GM12891 (cell line): ENCODE measurements at regions not wholly inside any gene's neighbourhood (a gene's known extent, or its start where the extent isn't known, plus 50 kb on each side); places are given as distances from the start of the nearest gene placed in this dataset.

Source experiments
- DNase-seq: peaks from one replicate; pipeline ENCODE4 v3.0.0; 2011; ENCODE audit warnings: low spot score; ENCODE audit not compliant: insufficient read length
- FAIRE-seq: peaks from 2 replicates; lab custom pipeline; 2011; peaks lifted over from hg19 to GRCh38; lab: Jason Lieb, UNC
- PAX5 ChIP-seq: IDR thresholded peaks from 2 replicates; pipeline ENCODE4 v1.6.1; 2011; ENCODE audit warnings: low read length, moderate library complexity, mild to moderate bottlenecking; ENCODE audit not compliant: insufficient read depth, severe bottlenecking
- POLR2A ChIP-seq: IDR thresholded peaks from 2 replicates; pipeline ENCODE4 v1.6.1; 2011; ENCODE audit warnings: low read depth, low read length, control low read depth
- POLR2AphosphoS5 ChIP-seq: IDR thresholded peaks from 2 replicates; pipeline ENCODE4 v1.6.1; 2011; ENCODE audit warnings: low read depth, low read length, control low read depth
- POU2F2 ChIP-seq: IDR thresholded peaks from 2 replicates; pipeline ENCODE4 v1.6.1; 2011; ENCODE audit warnings: low read depth, mild to moderate bottlenecking, control low read depth, low read length, moderate library complexity
- SPI1 ChIP-seq: IDR thresholded peaks from 2 replicates; pipeline ENCODE4 v1.6.1; 2011; ENCODE audit warnings: low read depth, low read length, control low read depth
- TAF1 ChIP-seq: IDR thresholded peaks from 2 replicates; pipeline ENCODE4 v1.6.1; 2011; ENCODE audit warnings: low read depth, low read length, control low read depth

DNA sequence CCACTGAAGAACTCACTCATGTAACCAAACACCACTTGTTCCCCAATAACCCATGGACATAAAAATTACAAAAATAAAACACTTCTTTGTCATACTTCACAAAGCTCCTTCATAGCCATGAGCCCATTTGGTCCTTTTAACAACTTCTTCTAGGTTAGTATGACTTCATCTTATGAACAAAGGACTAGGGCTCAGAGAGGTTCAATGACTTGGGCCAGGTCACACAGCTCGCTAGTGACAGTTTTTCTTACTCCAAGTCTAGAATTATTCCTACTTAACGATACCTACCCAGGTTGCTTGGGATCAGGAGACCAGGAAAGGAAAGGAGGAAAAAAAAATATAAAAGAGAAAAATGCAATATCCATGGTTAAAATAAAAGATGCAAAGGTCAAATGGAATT, 353.4 kb downstream of the SOX9 start:
- DNase-seq (no peak), FAIRE-seq (no peak)
- no peak for TF ChIP-seq TAF1
- no peak for TF ChIP-seq POU2F2

DNA sequence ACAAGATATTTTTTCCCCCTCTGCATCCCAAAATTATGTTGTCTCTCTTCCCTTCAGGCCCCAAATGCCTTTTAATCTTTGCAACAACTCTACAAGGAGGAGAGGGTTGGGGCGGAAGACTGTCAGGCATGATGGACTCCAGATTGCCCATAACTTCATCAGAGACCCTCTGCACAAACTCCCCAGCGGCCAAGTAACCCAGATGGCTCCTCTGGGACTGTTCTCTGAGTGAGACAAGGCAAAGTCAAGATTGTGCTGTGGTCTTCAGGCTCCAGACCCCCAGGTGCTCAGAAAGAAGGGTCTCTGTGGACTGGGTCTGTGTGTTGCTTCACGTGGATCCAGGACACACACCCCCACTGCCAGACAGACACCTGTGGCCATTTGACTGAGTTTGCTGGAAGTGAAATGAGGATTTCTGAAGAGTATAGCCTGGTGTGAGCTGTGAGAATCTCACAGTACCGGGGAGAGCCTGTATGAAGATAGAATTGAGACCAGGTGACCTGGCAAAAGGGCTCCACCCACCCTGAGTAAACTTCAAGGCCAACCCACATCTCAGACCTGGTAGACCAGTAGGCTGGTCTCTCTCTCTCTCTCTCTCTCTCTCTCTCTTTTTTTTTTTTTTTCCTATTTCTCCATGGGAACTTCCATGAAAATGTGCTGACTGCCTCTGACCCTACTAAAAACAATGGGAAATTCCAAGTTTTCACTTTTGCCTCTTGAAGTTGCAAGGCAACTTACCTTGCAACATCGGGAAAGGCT, 354.1 kb downstream of the SOX9 start:
- DNase-seq (no peak), FAIRE-seq (no peak)
- TF ChIP-seq POLR2A (no peak), PAX5 (no peak), POLR2AphosphoS5 (no peak), POU2F2 (no peak)

DNA sequence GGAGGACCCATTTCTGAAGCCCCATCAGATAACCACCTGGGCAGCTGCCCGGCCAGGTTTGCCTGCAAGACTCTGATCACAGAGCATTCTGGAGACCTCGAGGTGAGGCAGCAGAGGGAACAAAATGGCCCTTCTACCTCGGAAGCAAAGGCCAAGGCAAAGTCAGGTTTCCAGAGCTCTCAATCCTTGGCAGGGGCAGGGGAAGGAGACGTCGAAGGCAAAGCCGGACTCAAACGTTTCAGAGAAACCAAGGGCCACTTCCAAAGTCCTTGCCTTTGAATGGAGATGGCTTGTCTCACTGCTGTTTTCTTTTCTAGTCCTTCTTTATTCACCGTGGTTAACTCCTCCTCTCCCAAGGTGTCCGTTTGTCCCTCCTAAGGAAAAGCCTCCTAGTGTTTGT, 355.3 kb downstream of the SOX9 start:
- TF ChIP-seq SPI1 (no peak), TAF1 (no peak), PAX5 (no peak), POLR2AphosphoS5 (no peak), POLR2A (no peak), POU2F2 (no peak)
- no peak for DNase-seq
- no peak for FAIRE-seq

DNA sequence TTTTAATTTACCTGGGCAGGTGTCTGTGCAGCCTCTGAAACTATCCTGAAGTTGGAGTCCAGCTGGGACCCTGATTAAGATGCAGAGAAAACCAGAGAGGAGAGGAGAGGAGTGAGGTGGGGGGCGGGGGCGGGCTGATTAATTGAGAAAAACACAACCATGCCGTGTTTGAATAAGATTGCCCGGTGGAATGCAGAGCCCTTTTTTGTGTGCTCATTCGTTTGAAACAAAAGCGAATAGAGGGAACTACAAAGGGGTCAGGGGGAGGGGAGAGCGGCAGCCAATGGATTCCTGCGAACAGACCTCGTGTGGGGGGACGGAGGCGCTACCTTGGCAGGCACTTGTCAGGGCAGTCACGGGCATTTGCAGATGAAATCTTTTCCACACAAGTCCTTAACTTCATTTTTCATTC, 355.8 kb downstream of the SOX9 start:
- FAIRE-seq (no peak), DNase-seq (no peak)
- no peak for TF ChIP-seq TAF1
- TF ChIP-seq POLR2A = no peak
- no peak for TF ChIP-seq SPI1
- no peak for TF ChIP-seq POU2F2
- TF ChIP-seq POLR2AphosphoS5 = no peak
- TF ChIP-seq PAX5 = no peak

DNA sequence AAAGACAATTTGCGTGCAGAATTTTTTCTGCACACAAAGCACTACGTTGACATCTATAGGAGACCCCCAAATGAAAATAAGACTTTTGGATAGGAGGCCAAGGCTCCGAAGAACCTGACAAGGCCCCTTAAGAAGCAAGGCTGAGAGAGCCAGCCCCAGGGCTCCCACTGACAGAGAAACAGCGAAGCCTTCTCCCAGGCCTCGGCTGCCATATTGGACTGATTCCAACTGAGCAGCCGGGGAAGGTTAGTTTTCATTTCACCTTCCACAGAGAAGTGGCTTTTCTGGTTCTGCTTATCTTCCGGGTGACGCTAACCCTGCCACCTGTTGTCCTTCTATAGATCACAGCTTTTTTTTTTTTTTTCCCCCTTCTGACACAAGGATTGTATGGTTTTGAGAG, 356.7 kb downstream of the SOX9 start:
- FAIRE-seq = no peak
- TF ChIP-seq POLR2AphosphoS5 (no peak), TAF1 (no peak)
- DNase-seq = no peak

DNA sequence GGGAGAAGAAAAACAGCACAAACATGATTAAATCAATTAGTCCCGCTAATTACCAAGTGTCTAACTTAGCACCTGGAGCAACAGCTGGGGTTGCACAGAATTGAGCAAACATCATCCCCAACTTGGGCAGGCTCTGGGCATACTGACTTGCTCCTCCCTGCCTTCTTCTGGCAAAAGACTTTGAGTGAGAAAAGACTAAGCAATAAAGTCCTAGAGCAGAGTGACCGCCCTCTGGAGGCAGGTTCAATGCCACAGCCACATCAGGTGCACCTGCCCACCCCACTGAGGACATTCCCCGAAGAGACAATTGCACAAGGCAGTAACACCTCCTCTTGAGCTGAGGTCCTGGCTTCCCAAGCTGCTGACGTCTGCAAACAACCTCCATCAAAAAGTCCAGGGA, 358.3 kb downstream of the SOX9 start:
- no peak for DNase-seq
- FAIRE-seq = no peak
- TF ChIP-seq POLR2A = no peak
- no peak for TF ChIP-seq PAX5
- no peak for TF ChIP-seq TAF1
- no peak for TF ChIP-seq POLR2AphosphoS5
- no peak for TF ChIP-seq POU2F2
- TF ChIP-seq SPI1 = no peak

DNA sequence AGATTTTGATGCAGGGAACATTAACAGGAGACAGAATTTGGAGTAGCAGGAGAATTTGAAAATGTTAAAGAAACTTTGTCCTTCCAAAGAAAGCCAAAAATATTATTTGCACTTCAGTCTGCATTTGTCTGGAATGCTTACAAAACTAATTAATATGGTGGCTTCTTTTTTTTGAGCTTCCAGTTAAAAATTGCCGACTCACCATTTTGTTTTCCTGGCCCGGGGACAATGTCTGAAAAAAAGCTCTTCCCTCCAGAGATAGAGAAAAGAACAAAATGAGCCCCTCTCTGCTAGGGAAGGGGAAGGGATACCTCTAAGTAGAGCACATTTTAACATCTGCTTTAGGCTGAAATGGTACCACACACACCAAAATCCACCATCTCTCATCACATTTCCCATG, 360.8 kb downstream of the SOX9 start:
- DNase-seq = no peak
- TF ChIP-seq POU2F2 (no peak), POLR2A (no peak), TAF1 (no peak), PAX5 (no peak), POLR2AphosphoS5 (no peak), SPI1 (no peak)
- no peak for FAIRE-seq

DNA sequence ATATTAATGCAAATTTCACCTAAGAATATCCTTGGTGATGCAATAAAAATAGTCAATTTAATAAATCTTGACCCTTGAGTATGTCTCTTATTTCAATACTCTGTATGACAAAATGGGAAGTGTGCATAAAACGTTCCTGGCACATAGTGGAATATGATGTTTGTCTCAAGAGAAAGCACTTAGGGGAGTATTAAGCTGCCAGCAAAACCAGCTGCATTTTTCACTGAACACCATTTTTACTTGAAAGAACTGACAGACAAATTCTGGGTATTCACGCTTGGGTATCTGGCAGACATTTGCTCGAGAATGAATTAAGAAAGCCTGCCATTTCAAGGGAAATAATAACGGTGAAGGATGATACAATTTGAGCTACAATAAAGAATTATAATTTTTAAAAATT, 364.8 kb downstream of the SOX9 start:
- no peak for DNase-seq
- FAIRE-seq = no peak
- TF ChIP-seq TAF1 = no peak
- no peak for TF ChIP-seq POLR2AphosphoS5
- no peak for TF ChIP-seq POLR2A
- no peak for TF ChIP-seq POU2F2
- no peak for TF ChIP-seq SPI1
- TF ChIP-seq PAX5 = no peak

DNA sequence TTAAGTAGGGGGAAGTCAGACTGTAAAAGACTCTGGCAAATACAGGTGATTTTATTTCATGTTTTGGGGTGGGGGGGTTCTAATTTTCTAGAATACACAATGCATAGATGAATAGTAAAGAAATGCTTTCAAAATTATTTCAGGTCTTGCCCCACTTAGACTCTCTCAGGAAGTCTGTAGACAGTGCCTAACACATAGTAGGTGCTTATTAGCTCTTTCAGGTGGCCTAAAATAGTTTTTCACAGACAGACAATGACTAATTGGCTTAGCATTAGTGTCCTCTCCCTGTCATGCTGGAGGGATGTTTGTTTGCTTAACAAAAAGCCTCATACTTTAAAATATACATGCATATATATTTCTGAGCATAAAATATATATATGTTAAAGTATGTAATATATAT, 366.0 kb downstream of the SOX9 start:
- no peak for FAIRE-seq
- TF ChIP-seq POLR2AphosphoS5 (no peak), POLR2A (no peak), POU2F2 (no peak), TAF1 (no peak), PAX5 (no peak), SPI1 (no peak)
- DNase-seq = no peak

DNA sequence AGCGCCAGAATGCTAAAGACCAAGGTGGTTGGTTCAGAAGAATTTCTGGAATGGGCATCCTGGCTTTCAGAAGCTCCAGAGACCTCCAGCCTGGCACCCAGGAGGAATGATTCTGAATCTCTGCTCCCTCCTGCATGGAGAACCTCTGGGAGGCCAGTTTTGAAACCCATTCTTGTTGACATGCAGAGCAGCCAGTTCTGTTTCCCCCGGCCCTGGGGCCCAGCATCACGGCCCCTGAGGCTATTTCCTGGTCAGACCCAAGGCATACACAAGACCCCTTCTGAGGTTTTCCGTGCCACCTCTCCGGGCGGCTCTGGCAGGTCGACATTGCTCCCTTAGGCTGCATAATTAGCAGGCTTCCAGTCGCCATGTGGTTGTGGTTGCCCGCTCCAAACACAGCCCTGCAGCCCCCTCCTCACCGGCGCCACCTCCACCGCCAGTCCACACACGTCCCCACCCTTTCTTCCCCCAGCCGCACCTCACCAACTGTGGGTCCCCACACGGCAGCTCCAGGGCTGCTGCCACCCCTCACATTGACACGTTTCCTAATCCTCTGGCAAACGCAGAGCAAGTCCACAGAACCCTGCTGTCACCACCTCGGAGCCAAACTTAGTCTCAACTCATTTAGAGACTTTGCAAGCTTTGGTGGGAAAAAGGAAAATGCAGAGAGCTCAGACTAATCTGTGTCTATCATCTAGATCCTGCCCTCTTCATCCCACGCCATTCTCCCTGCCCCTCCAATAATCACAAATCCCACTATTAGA, 367.1 kb downstream of the SOX9 start:
- no peak for TF ChIP-seq TAF1
- TF ChIP-seq POLR2AphosphoS5 = no peak
- no peak for TF ChIP-seq POU2F2
- no peak for TF ChIP-seq POLR2A
- TF ChIP-seq PAX5 = no peak
- TF ChIP-seq SPI1 = no peak
- FAIRE-seq (no peak), DNase-seq (no peak)

DNA sequence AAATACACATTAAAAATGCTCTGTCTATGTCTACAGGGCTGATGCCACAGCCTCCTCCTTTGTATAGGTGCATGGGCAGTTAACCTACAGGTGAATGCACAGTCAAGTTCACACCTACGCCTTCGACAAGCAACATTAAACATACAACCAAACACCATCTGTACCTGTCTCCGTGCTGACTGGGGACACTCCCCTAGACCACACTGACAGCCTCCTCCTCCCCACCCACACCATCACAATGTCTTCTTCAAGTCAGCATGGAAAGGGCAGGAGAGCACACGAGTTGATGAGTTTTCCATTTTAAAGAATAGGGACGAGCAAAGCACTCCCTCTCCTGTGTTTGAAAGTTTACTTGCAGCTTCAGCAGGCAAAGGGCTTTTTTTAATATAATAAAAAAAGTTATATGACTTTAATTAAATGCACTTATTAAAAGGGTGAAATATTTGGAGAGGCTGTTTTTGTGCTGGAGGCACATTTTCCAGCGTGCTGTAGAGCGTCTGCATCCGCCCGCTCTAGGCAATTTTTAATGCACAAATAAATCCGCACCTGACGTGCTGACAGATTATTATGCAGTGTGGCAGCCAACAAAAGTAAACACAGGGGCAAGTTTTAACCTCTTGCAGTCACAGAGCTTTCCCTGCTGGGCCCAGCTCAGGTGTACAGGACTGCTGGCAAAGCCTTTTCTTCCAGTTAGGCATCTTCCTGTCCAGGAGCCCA, 367.9 kb downstream of the SOX9 start:
- DNase-seq = no peak
- no peak for TF ChIP-seq TAF1
- TF ChIP-seq PAX5 = no peak
- TF ChIP-seq POLR2A = no peak
- no peak for TF ChIP-seq POLR2AphosphoS5
- no peak for TF ChIP-seq POU2F2
- no peak for TF ChIP-seq SPI1
- no peak for FAIRE-seq
